HG03439 (cell line): ENCODE measurements at regions not wholly inside any gene's neighbourhood (a gene's known extent, or its start where the extent isn't known, plus 50 kb on each side); places are given as distances from the start of the nearest gene placed in this dataset.
"Not testable (repeated sequence)": the region's sequence is repeated elsewhere in the genome, so short reads cannot be mapped to it uniquely, and the experiment has no call there.

Source experiments
- ATAC-seq: cut with Tn5 transposase; IDR thresholded peaks from one replicate; pipeline ENCODE4 v1.9.1; 2021; ENCODE audit warnings: mild to moderate bottlenecking, moderate library complexity; ENCODE audit not compliant: unreplicated experiment

- ATAC-seq: no peak
Observed at GRCh38 chr18:60020107-60020925, 120.5 kb downstream of the PMAIP1 start.

GRCh38 chr18:60019463-60019840 is 119.7 kb downstream of the PMAIP1 start:
- ATAC-seq: no peak

GRCh38 chr18:60018618-60019462 is 119.0 kb downstream of the PMAIP1 start:
- ATAC-seq: no peak

- ATAC-seq: not testable (repeated sequence)
Observed at GRCh38 chr18:60018134-60018533, 118.3 kb downstream of the PMAIP1 start.

- no peak for ATAC-seq
Observed at GRCh38 chr18:60017371-60017770, 117.6 kb downstream of the PMAIP1 start.

GRCh38 chr18:60015826-60016225 is 116.0 kb downstream of the PMAIP1 start:
- not testable (repeated sequence) for ATAC-seq

GRCh38 chr18:60013148-60013547 is 113.4 kb downstream of the PMAIP1 start:
- ATAC-seq: not testable (repeated sequence)

- ATAC-seq: no peak
Observed at GRCh38 chr18:60010984-60011383, 111.2 kb downstream of the PMAIP1 start.

GRCh38 chr18:60010513-60010912 is 110.7 kb downstream of the PMAIP1 start:
- ATAC-seq: no peak

- ATAC-seq: no peak
Observed at GRCh38 chr18:60007661-60008060, 107.9 kb downstream of the PMAIP1 start.

- no peak for ATAC-seq
Observed at GRCh38 chr18:60003610-60004185, 103.9 kb downstream of the PMAIP1 start.

- peak; percentile 78 for ATAC-seq
Observed at GRCh38 chr18:59996370-59996966, 96.7 kb downstream of the PMAIP1 start.

GRCh38 chr18:59994357-59994756 is 94.6 kb downstream of the PMAIP1 start:
- peak; percentile 65 for ATAC-seq

GRCh38 chr18:59993560-59993959 is 93.8 kb downstream of the PMAIP1 start:
- ATAC-seq: no peak

- ATAC-seq: no peak
Observed at GRCh38 chr18:59990121-59990823, 90.5 kb downstream of the PMAIP1 start.

- ATAC-seq: no peak
Observed at GRCh38 chr18:59988098-59988706, 88.4 kb downstream of the PMAIP1 start.

GRCh38 chr18:59987102-59987501 is 87.3 kb downstream of the PMAIP1 start:
- no peak for ATAC-seq

- ATAC-seq: no peak
Observed at GRCh38 chr18:59986139-59986538, 86.3 kb downstream of the PMAIP1 start.

GRCh38 chr18:59985289-59985688 is 85.5 kb downstream of the PMAIP1 start:
- no peak for ATAC-seq

GRCh38 chr18:59983506-59983905 is 83.7 kb downstream of the PMAIP1 start:
- no peak for ATAC-seq
